IMR-90 (cell line): ENCODE measurements at regions not wholly inside any gene's neighbourhood (a gene's known extent, or its start where the extent isn't known, plus 50 kb on each side); places are given as distances from the start of the nearest gene placed in this dataset.

Experiments used
- ATAC-seq: fragments of 200-7000 bp; cut with Tn5 transposase; 2 replicates; pipeline ENCODE4 v1.9.1; 2020; ENCODE audit warnings: low read depth, mild to moderate bottlenecking, moderate library complexity
- BruUV-seq: library from RNA; stranded (reverse); fragments of 400-500 nt; replicated peaks from 2 replicates; lab custom pipeline; 2021; lab: Mats Ljungman, UMichigan
- CTCF ChIA-PET: fragments of 300-600 bp; formaldehyde crosslinking; extraction: SDS; loops from one replicate; lab custom pipeline; 2021; ENCODE audit warnings: antibody characterized with exemption; lab: Yijun Ruan, JAX
- POLR2A ChIA-PET: fragments of 300-600 bp; sonication (Branson Sonifier 250); formaldehyde crosslinking; loops from one replicate; lab custom pipeline; 2022; ENCODE audit warnings: antibody characterized with exemption; ENCODE audit not compliant: unreplicated experiment; lab: Charles Lee
- DNase-seq: peaks from one replicate; pipeline ENCODE4 v3.0.0; 2013
- H2AFZ ChIP-seq: replicated peaks from 2 replicates; pipeline ENCODE3; 2013; ENCODE audit warnings: low read length, mild to moderate bottlenecking; ENCODE audit not compliant: poor library complexity
- H2AK5ac ChIP-seq: 2 replicates; pipeline ENCODE4 v1.6.1; 2013; ENCODE audit warnings: low read depth, low read length, inconsistent platforms
- H2AK9ac ChIP-seq: replicated peaks from 2 replicates; pipeline ENCODE3; 2013; ENCODE audit warnings: mild to moderate bottlenecking, low read depth, low read length, moderate library complexity; ENCODE audit not compliant: poor library complexity
- H2BK120ac ChIP-seq: 2 replicates; pipeline ENCODE4 v1.6.1; 2013; ENCODE audit warnings: low read depth, low read length, inconsistent platforms
- H2BK15ac ChIP-seq: 3 replicates; pipeline ENCODE4 v1.6.1; 2013; ENCODE audit warnings: low read depth, low read length, inconsistent platforms
- H2BK20ac ChIP-seq: 2 replicates; pipeline ENCODE4 v1.6.1; 2013; ENCODE audit warnings: low read depth, mild to moderate bottlenecking, inconsistent platforms, low read length, moderate library complexity
- H2BK5ac ChIP-seq: 2 replicates; pipeline ENCODE4 v1.6.1; 2013; ENCODE audit warnings: mild to moderate bottlenecking, low read depth, low read length, inconsistent platforms; ENCODE audit not compliant: poor library complexity, severe bottlenecking
- H3K14ac ChIP-seq: replicated peaks from 2 replicates; pipeline ENCODE4 v1.6.1; 2013; ENCODE audit warnings: low read depth, low read length, inconsistent platforms
- H3K18ac ChIP-seq: 2 replicates; pipeline ENCODE4 v1.6.1; 2013; ENCODE audit warnings: low read depth, low read length, control low read depth
- H3K23ac ChIP-seq: 2 replicates; pipeline ENCODE4 v1.6.1; 2013; ENCODE audit warnings: low read depth, low read length, inconsistent platforms
- H3K27ac ChIP-seq: 2 replicates; pipeline ENCODE4 v1.5.1; 2013; ENCODE audit warnings: mild to moderate bottlenecking, control low read depth, low read length; ENCODE audit not compliant: insufficient read depth
- H3K27me3 ChIP-seq: 2 replicates; pipeline ENCODE4 v1.6.1; 2013; ENCODE audit warnings: low read length; ENCODE audit not compliant: control insufficient read depth, insufficient read depth
- H3K36me3 ChIP-seq: 2 replicates; pipeline ENCODE4 v1.6.1; 2013; ENCODE audit warnings: low read length, mixed read lengths; ENCODE audit not compliant: control insufficient read depth, insufficient read depth
- H3K4ac ChIP-seq: 2 replicates; pipeline ENCODE4 v1.6.1; 2013; ENCODE audit warnings: low read depth, low read length, inconsistent platforms
- H3K4me1 ChIP-seq: 2 replicates; pipeline ENCODE4 v1.6.1; 2013; ENCODE audit warnings: low read length, mixed read lengths; ENCODE audit not compliant: control insufficient read depth, insufficient read depth
- H3K4me2 ChIP-seq: 2 replicates; pipeline ENCODE4 v1.6.1; 2013; ENCODE audit warnings: low read depth, mild to moderate bottlenecking, control low read depth, low read length, moderate library complexity
- H3K4me3 ChIP-seq: 2 replicates; pipeline ENCODE4 v1.5.1; 2013; ENCODE audit warnings: low read depth, mild to moderate bottlenecking, control low read depth, low read length, moderate library complexity; ENCODE audit not compliant: insufficient read depth
- H3K56ac ChIP-seq: 2 replicates; pipeline ENCODE4 v1.6.1; 2013; ENCODE audit warnings: low read length, inconsistent platforms; ENCODE audit not compliant: insufficient read depth; ENCODE audit errors: extremely low read depth
- H3K79me1 ChIP-seq, 2 experiments: 2 replicates each; pipeline ENCODE4 v1.6.1; 2013; ENCODE audit warnings: low read length in 2 of 2, inconsistent platforms in 1 of 2, low read depth in 1 of 2
- H3K9ac ChIP-seq: 2 replicates; pipeline ENCODE4 v1.6.1; 2013; ENCODE audit warnings: low read depth, low read length, control low read depth
- H3K9me1 ChIP-seq: 2 replicates; pipeline ENCODE4 v1.6.1; 2013; ENCODE audit warnings: low read length, inconsistent platforms; ENCODE audit not compliant: insufficient read depth
- H3K9me3 ChIP-seq: 2 replicates; pipeline ENCODE4 v1.6.1; 2013; ENCODE audit warnings: low read length; ENCODE audit not compliant: control insufficient read depth, insufficient read depth
- H4K20me1 ChIP-seq: 2 replicates; pipeline ENCODE4 v1.6.1; 2013; ENCODE audit warnings: low read length, inconsistent platforms; ENCODE audit not compliant: insufficient read depth
- H4K5ac ChIP-seq: 2 replicates; pipeline ENCODE4 v1.6.1; 2013; ENCODE audit warnings: mild to moderate bottlenecking, low read depth, low read length, control low read depth
- H4K8ac ChIP-seq, 2 experiments: 2 replicates each; pipeline ENCODE4 v1.6.1; 2013; ENCODE audit warnings: low read depth in 2 of 2, low read length in 2 of 2, control low read depth in 1 of 2, inconsistent platforms in 1 of 2
- H4K91ac ChIP-seq: 2 replicates; pipeline ENCODE4 v1.6.1; 2013; ENCODE audit warnings: low read depth, low read length, inconsistent platforms; ENCODE audit not compliant: insufficient read depth
- BHLHE40 ChIP-seq: fragments of 150-350 bp; IDR thresholded peaks from 2 replicates; pipeline ENCODE4 v1.6.1; 2016; ENCODE audit warnings: mild to moderate bottlenecking, low read depth, low read length
- CEBPB ChIP-seq: IDR thresholded peaks from 2 replicates; pipeline ENCODE4 v1.6.1; 2012; ENCODE audit warnings: low read depth, low read length, improper control_type of control experiment
- CHD1 ChIP-seq: IDR thresholded peaks from 2 replicates; pipeline ENCODE4 v1.6.1; 2012; ENCODE audit warnings: low read depth, low read length, improper control_type of control experiment
- FOS ChIP-seq: fragments of 150-350 bp; IDR thresholded peaks from 2 replicates; pipeline ENCODE4 v1.6.1; 2016; ENCODE audit warnings: low read depth, low read length
- MAFK ChIP-seq: IDR thresholded peaks from 2 replicates; pipeline ENCODE4 v1.6.1; 2012; ENCODE audit warnings: low read depth, low read length, improper control_type of control experiment
- MAZ ChIP-seq: IDR thresholded peaks from 2 replicates; pipeline ENCODE4 v1.6.1; 2012; ENCODE audit warnings: low read depth, mild to moderate bottlenecking, low read length, improper control_type of control experiment, moderate library complexity, borderline replicate concordance
- MXI1 ChIP-seq: IDR thresholded peaks from 2 replicates; pipeline ENCODE4 v1.6.1; 2012; ENCODE audit warnings: low read depth, mild to moderate bottlenecking, low read length, moderate library complexity, borderline replicate concordance
- NFE2L2 ChIP-seq: fragments of 150-350 bp; IDR thresholded peaks from 2 replicates; pipeline ENCODE4 v1.6.1; 2016; ENCODE audit warnings: low read depth, mild to moderate bottlenecking, low read length
- POLR2A ChIP-seq: IDR thresholded peaks from 2 replicates; pipeline ENCODE4 v1.6.1; 2012; ENCODE audit warnings: mild to moderate bottlenecking, low read depth, low read length
- RAD21 ChIP-seq: IDR thresholded peaks from 2 replicates; pipeline ENCODE4 v1.6.1; 2012; ENCODE audit warnings: low read length, improper control_type of control experiment
- RCOR1 ChIP-seq: IDR thresholded peaks from 2 replicates; pipeline ENCODE4 v1.6.1; 2012; ENCODE audit warnings: mild to moderate bottlenecking, low read length, improper control_type of control experiment; ENCODE audit not compliant: insufficient replicate concordance
- SMC3 ChIP-seq: fragments of 150-350 bp; IDR thresholded peaks from 2 replicates; pipeline ENCODE4 v1.6.1; 2016; ENCODE audit warnings: low read depth, mild to moderate bottlenecking, antibody characterized with exemption, low read length, moderate library complexity
- WGBS, 2 experiments: methylation state at CpG; one replicate each; pipeline versions ENCODE4 v1.1.5 to v1.1.7; 2013; ENCODE audit warnings: missing lambda C conversion rate in 2 of 2; ENCODE audit not compliant: insufficient read length in 1 of 2; ENCODE audit errors: extremely low coverage in 2 of 2; 5-methylcytosine and 5-hydroxymethylcytosine counted together
- dilution Hi-C: fragments of 300-500 bp; cut with HindIII; formaldehyde crosslinking; loops from one replicate; pipeline ENCODE4 v1.14.3; 2018; ENCODE audit warnings: low sequenced_read_pairs; ENCODE audit not compliant: unreplicated experiment
- in situ Hi-C: fragments of 300-500 bp; cut with MboI; formaldehyde crosslinking; loops from 3 replicates; pipeline ENCODE4 v1.14.3; 2019; ENCODE audit warnings: low sequenced_read_pairs, inconsistent platforms, mixed read lengths
- intact Hi-C: fragments of 100-400 bp; cut with micrococcal nuclease; formaldehyde crosslinking; loops from 2 replicates; pipeline ENCODE4 v1.10.0; 2022
- TF ChIP-seq, protein P1 (sequence below): fragments of 150-350 bp; IDR thresholded peaks from 2 replicates; pipeline ENCODE4 v1.6.1; 2016; ENCODE audit warnings: low read depth, mild to moderate bottlenecking, low read length, moderate library complexity, borderline replicate concordance
- TF ChIP-seq, protein P2 (sequence below): conservative IDR thresholded peaks from 2 replicates; pipeline ENCODE4 v1.5.1; 2012; ENCODE audit warnings: mild to moderate bottlenecking, low read depth, low read length, improper control_type of control experiment

DNA sequence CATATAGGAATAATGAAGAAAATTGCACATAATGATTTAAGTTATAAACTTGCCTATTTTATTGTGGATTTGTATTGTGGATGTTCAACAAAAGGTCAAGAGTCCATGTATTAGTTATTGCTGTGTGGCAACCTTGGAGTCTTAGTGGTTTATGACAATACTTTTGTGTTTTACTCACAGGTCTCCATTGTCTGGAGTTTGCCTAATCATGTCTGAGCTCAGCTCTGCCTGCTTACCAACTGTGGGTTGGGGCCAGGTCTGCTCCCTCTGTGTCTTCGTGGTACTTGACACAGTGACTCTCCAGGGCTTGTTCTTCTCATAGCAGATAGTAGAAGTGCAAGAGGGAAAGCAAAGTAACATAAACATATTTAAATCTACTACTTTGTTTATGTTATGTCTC lies 382.5 kb downstream of the CBLN2 start:
- H3K4me2 ChIP-seq = no peak overlapping the region
- no peak overlapping the region for H3K4me3 ChIP-seq
- H2BK5ac ChIP-seq = no peak overlapping the region
- H4K20me1 ChIP-seq = no peaks in the 10 kb centered on the region
- no peaks in the 10 kb centered on the region for H3K9me1 ChIP-seq
- no peak overlapping the region for H3K9ac ChIP-seq
- TF ChIP-seq RAD21 = no peak
- no peak for TF ChIP-seq CEBPB
- TF ChIP-seq RCOR1 = no peak
- no peak for TF ChIP-seq MAZ
- TF ChIP-seq SMC3 = no peak
- TF ChIP-seq MXI1 = no peak
- TF ChIP-seq, protein P1, sequence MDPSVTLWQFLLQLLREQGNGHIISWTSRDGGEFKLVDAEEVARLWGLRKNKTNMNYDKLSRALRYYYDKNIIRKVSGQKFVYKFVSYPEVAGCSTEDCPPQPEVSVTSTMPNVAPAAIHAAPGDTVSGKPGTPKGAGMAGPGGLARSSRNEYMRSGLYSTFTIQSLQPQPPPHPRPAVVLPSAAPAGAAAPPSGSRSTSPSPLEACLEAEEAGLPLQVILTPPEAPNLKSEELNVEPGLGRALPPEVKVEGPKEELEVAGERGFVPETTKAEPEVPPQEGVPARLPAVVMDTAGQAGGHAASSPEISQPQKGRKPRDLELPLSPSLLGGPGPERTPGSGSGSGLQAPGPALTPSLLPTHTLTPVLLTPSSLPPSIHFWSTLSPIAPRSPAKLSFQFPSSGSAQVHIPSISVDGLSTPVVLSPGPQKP = no peak
- TF ChIP-seq FOS = no peak
- no peak for TF ChIP-seq NFE2L2
- TF ChIP-seq CHD1 = no peak
- TF ChIP-seq POLR2A = no peak
- no peak for TF ChIP-seq MAFK
- no peak for TF ChIP-seq BHLHE40
- TF ChIP-seq, protein P2, sequence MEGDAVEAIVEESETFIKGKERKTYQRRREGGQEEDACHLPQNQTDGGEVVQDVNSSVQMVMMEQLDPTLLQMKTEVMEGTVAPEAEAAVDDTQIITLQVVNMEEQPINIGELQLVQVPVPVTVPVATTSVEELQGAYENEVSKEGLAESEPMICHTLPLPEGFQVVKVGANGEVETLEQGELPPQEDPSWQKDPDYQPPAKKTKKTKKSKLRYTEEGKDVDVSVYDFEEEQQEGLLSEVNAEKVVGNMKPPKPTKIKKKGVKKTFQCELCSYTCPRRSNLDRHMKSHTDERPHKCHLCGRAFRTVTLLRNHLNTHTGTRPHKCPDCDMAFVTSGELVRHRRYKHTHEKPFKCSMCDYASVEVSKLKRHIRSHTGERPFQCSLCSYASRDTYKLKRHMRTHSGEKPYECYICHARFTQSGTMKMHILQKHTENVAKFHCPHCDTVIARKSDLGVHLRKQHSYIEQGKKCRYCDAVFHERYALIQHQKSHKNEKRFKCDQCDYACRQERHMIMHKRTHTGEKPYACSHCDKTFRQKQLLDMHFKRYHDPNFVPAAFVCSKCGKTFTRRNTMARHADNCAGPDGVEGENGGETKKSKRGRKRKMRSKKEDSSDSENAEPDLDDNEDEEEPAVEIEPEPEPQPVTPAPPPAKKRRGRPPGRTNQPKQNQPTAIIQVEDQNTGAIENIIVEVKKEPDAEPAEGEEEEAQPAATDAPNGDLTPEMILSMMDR = no peak
- no peak overlapping the region for H3K56ac ChIP-seq
- no peak overlapping the region for H2AFZ ChIP-seq
- no peak overlapping the region for H2BK15ac ChIP-seq
- no peak overlapping the region for H3K18ac ChIP-seq
- intact Hi-C loops = no loop called here
- DNase-seq (no peak), ATAC-seq (no peak)
- ChIA-PET CTCF (no interaction called here), POLR2A (no interaction called here)
- no peaks in the 10 kb centered on the region for H3K27me3 ChIP-seq
- H4K8ac ChIP-seq = no peak overlapping the region
- no peak overlapping the region for H3K23ac ChIP-seq
- WGBS, 2 experiments = no CpG with 5 or more reads among the region's 1 CpG
- H3K27ac ChIP-seq = no peak overlapping the region
- BruUV-seq = no TSS peak
- no peak overlapping the region for H3K4ac ChIP-seq
- no peak overlapping the region for H3K14ac ChIP-seq
- H3K4me1 ChIP-seq = no peaks in the 10 kb centered on the region
- H2AK9ac ChIP-seq = no peak overlapping the region
- dilution Hi-C loops = no loop called here
- H2AK5ac ChIP-seq = no peak overlapping the region
- H4K91ac ChIP-seq = no peak overlapping the region
- H3K9me3 ChIP-seq = no peaks in the 10 kb centered on the region; the same call in 1 of the 2 replicates
- no peak overlapping the region for H2BK120ac ChIP-seq
- in situ Hi-C loops = no loop called here
- H3K79me1 ChIP-seq = no peaks in the 10 kb centered on the region
- no peaks in the 10 kb centered on the region for H3K36me3 ChIP-seq
- no peak overlapping the region for H2BK20ac ChIP-seq
- no peak overlapping the region for H4K5ac ChIP-seq
